SHP77 (cell line): ENCODE measurements at regions not wholly inside any gene's neighbourhood (a gene's known extent, or its start where the extent isn't known, plus 50 kb on each side); places are given as distances from the start of the nearest gene placed in this dataset.

Experiments used
- DNase-seq, 2 experiments: peaks; one replicate each; lab custom pipeline; 2025; lab: John Stamatoyannopoulos, UW

- no peak for DNase-seq
These were observed 363.1 kb downstream of the EFNB2 start for GRCh38 chr13:106172176-106172905.

DNA sequence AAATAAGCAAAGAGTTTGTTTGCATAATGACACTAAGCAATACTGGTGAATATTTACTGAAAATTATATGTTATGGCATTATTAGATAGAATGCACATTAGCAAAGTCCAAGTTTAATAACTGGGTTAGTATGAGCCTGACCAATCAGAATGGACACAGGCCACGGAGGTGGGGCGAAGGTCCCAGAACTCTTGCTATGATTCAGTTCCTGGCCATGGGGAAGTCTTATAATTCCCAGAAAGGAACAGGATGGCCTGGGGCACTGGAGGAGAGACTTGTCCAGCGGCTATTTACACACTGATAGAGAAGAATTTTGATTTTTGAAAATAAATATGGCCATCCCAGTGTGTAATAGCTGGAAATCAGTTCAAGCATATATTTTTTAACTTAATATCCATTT is 372.0 kb downstream of the EFNB2 start:
- no peak for DNase-seq

DNA sequence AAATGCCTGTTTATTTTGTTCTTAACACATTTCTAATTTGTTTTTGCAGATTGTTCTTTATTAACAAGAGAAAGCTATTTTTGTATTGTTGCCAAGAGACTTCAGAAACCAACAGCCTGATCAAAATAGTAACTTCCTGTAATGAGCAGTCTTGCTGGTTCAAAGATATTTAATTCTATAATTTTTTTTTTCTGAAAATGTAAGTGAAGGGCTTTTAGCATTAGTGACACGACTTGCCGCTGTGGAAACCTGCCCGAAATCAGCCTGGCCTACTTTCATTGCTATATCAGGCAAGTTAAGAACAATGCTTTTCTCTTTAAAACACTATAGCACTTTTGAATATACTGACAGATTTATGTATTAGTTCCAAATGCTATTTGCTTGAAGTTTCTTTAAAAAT is 374.3 kb downstream of the EFNB2 start:
- no peak for DNase-seq

GRCh38 chr13:106159295-106160195 is 375.9 kb downstream of the EFNB2 start:
- peak in 1 of 2 experiments; percentile 1 for DNase-seq

DNA sequence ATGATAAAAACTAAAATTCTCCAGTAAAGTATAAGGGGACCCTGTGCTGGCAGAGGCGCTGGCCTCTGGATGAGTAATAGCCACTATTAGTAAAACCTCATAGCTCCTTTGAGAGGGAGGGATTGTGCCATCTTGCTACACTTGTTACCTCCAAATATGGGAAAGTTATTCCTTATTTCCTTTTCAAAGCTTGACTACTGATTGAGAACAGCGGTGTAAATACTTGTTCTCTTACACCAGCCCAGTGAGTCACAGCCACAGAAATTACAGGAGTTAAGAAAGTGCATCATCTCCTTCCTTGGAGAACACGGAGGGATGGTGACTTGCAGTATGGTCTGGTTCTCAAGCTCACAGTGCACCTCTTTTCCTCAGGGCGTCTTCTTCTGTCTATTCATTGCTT is 379.0 kb downstream of the EFNB2 start:
- DNase-seq, result no peak

DNA sequence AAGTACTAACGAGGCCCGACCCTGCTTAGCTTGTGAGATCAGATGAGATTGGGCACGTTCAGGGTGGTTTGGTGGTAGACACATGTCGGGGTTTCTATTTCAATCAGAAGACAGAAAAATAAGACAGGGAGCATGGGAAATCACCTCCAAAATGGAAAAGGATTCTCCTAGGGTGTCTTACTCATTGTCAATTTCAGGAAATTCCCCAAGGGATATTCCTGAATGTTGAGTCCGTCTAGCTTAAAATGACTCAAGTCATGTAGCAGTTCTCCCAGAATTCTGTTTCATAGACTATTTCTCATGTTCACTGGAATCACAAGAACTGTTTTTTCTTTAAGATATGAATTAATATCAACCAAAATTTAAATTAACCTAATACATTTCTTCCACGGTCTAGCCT is 380.1 kb downstream of the EFNB2 start:
- no peak for DNase-seq

DNA sequence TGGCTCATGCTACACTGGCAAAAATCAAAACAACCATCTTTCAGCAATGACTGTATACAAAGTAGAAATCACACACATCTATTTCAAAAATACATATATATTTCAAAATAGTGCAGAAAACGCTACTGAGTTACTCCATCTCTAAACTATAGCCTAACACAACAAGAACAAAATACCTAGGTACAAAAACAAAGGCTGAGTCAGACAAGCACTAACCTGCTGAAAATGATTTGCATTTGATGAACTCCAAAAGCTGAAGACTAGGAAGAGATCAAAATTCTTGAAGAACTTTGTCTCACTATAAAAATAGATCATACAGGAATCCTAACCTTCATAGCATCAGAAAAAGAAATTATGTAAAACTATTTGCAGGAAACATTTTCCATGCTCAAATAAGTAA is 381.6 kb downstream of the EFNB2 start:
- no peak for DNase-seq

GRCh38 chr13:106153041-106153440 is 382.4 kb downstream of the EFNB2 start:
- DNase-seq, result no peak

GRCh38 chr13:106152047-106152446 is 383.4 kb downstream of the EFNB2 start:
- DNase-seq, result no peak

GRCh38 chr13:106151056-106151699 is 384.3 kb downstream of the EFNB2 start:
- no peak for DNase-seq

DNA sequence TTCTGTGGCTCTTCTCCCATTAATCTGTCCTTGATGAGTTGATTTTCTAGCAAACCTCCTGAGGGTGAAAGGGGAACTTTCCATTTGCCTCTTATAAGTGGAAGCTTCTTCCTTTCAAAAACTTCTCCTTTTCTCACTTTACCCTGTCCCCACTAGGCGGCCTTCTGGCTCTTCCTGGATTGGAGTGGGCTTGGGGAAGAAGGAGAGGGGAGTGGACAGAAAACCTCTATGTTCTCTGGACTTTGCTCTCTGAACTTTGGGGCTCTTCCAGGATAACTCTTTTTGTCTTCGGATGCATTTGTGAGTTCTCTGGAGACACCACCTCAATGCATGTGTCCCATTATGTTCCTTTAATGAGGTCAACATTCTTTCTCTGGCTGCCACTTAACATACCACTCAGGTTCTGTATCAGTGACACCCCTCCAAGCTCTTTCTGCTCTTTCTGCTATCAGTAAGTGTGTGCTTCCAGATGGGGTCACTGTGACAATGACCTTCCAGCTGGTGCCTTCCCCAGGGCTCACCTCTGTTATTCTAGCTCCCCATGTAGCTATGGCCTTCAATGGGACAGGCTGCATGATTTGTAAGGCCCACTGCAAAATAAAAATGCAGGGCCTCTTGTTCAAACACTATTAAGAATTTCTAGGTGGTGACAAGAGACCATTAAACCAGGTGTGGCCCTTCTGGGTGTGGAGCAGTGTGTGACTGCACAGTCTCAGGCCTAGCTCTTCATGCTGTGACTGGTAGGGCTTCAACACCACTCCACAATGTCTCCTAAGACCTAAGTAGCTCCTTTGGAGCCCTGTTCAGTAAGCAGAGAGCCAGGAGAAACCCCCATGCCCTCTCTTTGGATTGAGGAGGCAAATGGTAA is 389.2 kb downstream of the EFNB2 start:
- DNase-seq, result no peak

GRCh38 chr13:106145070-106145469 is 390.4 kb downstream of the EFNB2 start:
- DNase-seq, result no peak

GRCh38 chr13:106143930-106144709 is 391.3 kb downstream of the EFNB2 start:
- DNase-seq, result no peak

GRCh38 chr13:106143392-106143791 is 392.1 kb downstream of the EFNB2 start:
- no peak for DNase-seq

DNA sequence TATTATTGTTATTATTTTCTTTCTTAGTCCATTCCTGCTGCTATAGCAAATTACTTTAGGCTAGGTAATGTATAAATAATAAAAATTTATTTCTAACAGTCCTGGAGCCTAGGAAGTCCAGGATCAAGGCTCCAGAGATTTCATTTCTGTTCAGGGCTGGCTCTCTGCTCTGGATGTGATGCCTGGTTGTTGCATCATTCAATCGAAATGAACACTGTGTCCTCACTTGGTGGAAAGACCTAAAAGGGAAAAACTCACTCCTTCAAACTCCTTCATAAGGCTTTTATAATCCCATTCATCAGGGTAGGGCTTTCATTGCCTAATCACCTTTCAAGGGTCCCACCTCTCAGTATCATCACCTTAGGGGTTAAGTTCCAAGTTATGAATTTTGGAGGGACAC is 395.0 kb downstream of the EFNB2 start:
- no peak for DNase-seq

GRCh38 chr13:106139942-106140341 is 395.5 kb downstream of the EFNB2 start:
- DNase-seq, result no peak

DNA sequence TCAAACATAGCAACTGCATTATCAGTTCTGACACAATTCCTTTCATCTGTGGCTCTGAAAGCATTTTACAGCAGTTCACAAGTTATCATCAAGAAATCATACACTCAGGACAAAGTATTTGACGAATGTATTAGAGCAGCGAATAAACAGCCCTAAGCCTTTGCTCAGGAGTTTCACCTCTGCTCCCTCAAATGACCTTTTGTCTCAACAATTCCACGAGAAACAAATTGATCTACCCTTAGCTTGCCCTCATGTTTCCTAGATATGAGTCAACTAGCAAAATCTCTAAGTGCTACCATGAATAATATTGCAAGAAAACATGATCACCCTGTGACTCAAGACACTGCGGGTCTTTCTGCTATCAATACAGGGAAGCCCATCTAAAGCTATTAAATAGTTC is 396.1 kb downstream of the EFNB2 start:
- no peak for DNase-seq

- no peak for DNase-seq
These were observed 396.8 kb downstream of the EFNB2 start for GRCh38 chr13:106138620-106139019.

DNA sequence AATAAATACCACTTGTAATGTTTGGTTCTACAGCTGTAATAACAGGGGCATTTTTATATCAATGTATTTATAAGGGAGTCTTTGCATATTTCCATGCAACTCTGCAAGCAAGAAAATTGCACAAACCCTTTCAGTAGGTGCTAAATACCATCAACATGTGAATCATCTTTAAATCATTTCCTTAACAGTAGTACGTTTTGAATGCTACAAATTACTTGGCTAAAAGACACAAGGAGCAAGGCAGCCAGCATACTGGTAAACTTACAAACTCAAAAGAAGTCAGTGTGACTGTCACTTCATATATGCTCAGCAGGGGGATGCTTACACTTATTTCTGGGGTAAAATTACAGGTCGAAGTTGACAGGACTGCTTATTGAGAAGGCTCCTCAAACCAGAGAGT is 402.4 kb downstream of the EFNB2 start:
- DNase-seq, result no peak

DNA sequence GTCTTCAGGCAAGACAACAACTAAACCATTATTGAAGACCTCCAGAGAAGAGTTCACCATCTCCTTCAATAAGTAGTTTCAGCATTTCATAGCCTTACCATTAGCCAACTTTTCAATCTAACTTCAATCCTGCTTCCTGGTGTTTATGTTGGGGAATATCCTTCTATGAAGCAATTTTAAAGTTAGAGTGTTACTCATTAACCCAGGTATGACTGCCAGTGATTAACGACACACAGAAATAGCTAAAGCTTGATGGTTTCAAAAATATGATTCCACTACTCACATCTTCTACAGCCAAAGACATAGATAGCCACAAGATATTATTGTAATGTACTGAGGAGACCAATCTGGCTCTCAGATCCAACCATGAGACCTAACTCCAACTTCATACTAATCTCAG is 403.2 kb downstream of the EFNB2 start:
- DNase-seq, result no peak

DNA sequence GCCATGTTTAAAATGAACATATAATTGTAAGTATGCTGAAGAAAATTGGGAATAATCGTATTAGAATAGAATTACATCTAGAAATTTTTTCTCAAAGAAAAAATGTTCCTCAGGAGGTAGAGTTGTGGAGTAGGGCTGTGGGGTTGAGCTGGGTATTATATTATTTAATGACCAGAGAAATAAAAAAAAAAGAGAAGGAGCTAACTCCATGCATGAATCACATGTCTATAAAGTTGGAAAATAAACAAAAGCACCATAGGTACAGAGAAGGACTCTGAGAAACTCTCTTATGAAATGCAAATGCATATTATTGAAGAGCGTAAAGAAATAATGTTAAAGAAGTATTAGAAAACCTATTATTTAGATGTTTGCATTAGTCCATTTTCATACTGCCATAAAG is 405.5 kb downstream of the EFNB2 start:
- no peak for DNase-seq
